SK-N-MC (cell line): ENCODE measurements at regions not wholly inside any gene's neighbourhood (a gene's known extent, or its start where the extent isn't known, plus 50 kb on each side); places are given as distances from the start of the nearest gene placed in this dataset.

Experiments
- EZH2 ChIP-seq: fragments of 200-600 bp; sonication (generic); IDR thresholded peaks from one replicate; pipeline ENCODE4 v1.6.1; 2017; ENCODE audit warnings: antibody characterized with exemption
- FOXP2 ChIP-seq: optimal IDR thresholded peaks from 2 replicates; pipeline ENCODE3; 2011; ENCODE audit warnings: mild to moderate bottlenecking, moderate library complexity; ENCODE audit not compliant: insufficient read depth; ENCODE audit errors: extremely low read length, control extremely low read depth
- POLR2AphosphoS5 ChIP-seq: IDR thresholded peaks from 2 replicates; pipeline ENCODE4 v1.6.1; 2012; ENCODE audit warnings: mild to moderate bottlenecking, low read depth, low read length, borderline replicate concordance

DNA sequence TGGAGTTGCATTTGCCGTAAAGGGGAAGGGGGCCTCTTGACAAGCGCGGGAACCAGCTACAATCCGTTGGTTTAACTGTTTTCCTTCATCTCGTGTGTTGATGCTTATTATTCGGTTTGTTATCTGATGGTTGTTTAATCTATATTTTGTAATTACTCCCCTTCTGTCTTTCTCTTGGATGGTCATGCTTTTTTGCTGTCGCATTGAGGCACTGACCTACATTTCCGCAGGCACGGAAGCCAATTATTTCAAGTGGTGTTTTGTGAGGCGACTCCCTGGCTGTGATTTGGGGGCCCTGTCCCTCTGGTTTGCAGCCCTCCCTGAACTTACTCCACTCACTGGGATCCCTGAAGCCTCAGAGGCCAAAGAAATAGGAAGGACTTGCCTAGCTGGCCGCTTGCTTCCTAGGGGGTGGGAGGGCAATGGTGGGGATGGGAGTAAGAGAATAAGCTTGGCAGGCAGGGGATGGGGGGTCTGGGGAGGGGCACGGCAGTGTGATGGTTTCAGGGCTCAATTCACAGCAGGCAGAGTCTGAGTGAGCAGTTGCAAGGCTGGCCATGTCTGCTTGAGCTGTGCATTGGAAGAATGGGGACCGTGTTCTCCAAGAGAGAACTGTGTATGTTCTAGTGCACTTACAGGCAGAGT lies 165.8 kb upstream of the B3GAT1 start:
- TF ChIP-seq EZH2: no peak
- TF ChIP-seq POLR2AphosphoS5: no peak
- TF ChIP-seq FOXP2: no peak
